ENCODE measurements at regions not wholly inside any gene's neighbourhood (a gene's known extent, or its start where the extent isn't known, plus 50 kb on each side); places are given as distances from the start of the nearest gene placed in this dataset.

GRCh38 chr13:60303166-60303565 lies 93.9 kb upstream of the TDRD3 start:
- Histone ChIP-seq H3K27me3 (ENCODE audit: insufficient read depth, low read depth, low read length) (no peaks in the 10 kb centered on the region), H3K9me2 (ENCODE audit: insufficient read depth, low read length) (no peaks in the 10 kb centered on the region), H3K27ac (ENCODE audit: low read length) (no peak overlapping the region), H3K4me2 (ENCODE audit: low read length) (no peak overlapping the region), H3K4me3 (ENCODE audit: low read length) (no peak overlapping the region), H3K9ac (ENCODE audit: low read length) (no peak overlapping the region), H3F3A (ENCODE audit: insufficient read depth, low read length, poor library complexity, severe bottlenecking) (no peaks in the 10 kb centered on the region), H2AFZ (ENCODE audit: low read depth, low read length) (no peak overlapping the region), H3K36me3 (ENCODE audit: insufficient read depth, low read length) (no peaks in the 10 kb centered on the region), H3K79me2 (replicated peaks; ENCODE audit: insufficient read depth, low read length) (no peaks in the 10 kb centered on the region), H3K9me3 (ENCODE audit: low read length) (no peaks in the 10 kb centered on the region), H4K20me1 (ENCODE audit: insufficient read depth) (no peaks in the 10 kb centered on the region)
- TF ChIP-seq MXI1 (conservative IDR thresholded peaks at IDR 0.05; ENCODE audit: poor library complexity, severe bottlenecking) (no peak), RAD21 (conservative IDR thresholded peaks at IDR 0.05) (no peak), REST (IDR thresholded peaks at IDR 0.05; ENCODE audit: borderline replicate concordance) (no peak), EZH2 (IDR thresholded peaks at IDR 0.05; ENCODE audit: borderline replicate concordance, insufficient read depth, low read length, poor library complexity, severe bottlenecking) (no peak), EP300 (conservative IDR thresholded peaks at IDR 0.05; ENCODE audit: poor library complexity, severe bottlenecking) (no peak), SMC3 (conservative IDR thresholded peaks at IDR 0.05; ENCODE audit: poor library complexity) (no peak), TAF1 (IDR thresholded peaks at IDR 0.05; ENCODE audit: low read depth) (no peak), CTCF (IDR thresholded peaks at IDR 0.05; ENCODE audit: poor library complexity, severe bottlenecking) (no peak), POLR2AphosphoS5 (IDR thresholded peaks at IDR 0.05) (no peak)

- Histone ChIP-seq H4K20me1 (ENCODE audit: insufficient read depth) (no peaks in the 10 kb centered on the region), H3K79me2 (replicated peaks; ENCODE audit: insufficient read depth, low read length) (no peaks in the 10 kb centered on the region), H3K9ac (ENCODE audit: low read length) (no peak overlapping the region), H3K27ac (ENCODE audit: low read length) (no peak overlapping the region), H2AFZ (ENCODE audit: low read depth, low read length) (no peak overlapping the region), H3K4me3 (ENCODE audit: low read length) (no peak overlapping the region), H3K27me3 (ENCODE audit: insufficient read depth, low read depth, low read length) (no peaks in the 10 kb centered on the region), H3K9me2 (ENCODE audit: insufficient read depth, low read length) (no peaks in the 10 kb centered on the region), H3K36me3 (ENCODE audit: insufficient read depth, low read length) (no peaks in the 10 kb centered on the region), H3K4me2 (ENCODE audit: low read length) (no peak overlapping the region), H3K9me3 (ENCODE audit: low read length) (no peaks in the 10 kb centered on the region), H3F3A (ENCODE audit: insufficient read depth, low read length, poor library complexity, severe bottlenecking) (no peaks in the 10 kb centered on the region)
- no peak for TF ChIP-seq CTCF (IDR thresholded peaks at IDR 0.05; ENCODE audit: poor library complexity, severe bottlenecking)
- TF ChIP-seq EP300 (conservative IDR thresholded peaks at IDR 0.05; ENCODE audit: poor library complexity, severe bottlenecking), result no peak
- TF ChIP-seq POLR2AphosphoS5 (IDR thresholded peaks at IDR 0.05), result no peak
- no peak for TF ChIP-seq MXI1 (conservative IDR thresholded peaks at IDR 0.05; ENCODE audit: poor library complexity, severe bottlenecking)
- no peak for TF ChIP-seq REST (IDR thresholded peaks at IDR 0.05; ENCODE audit: borderline replicate concordance)
- TF ChIP-seq SMC3 (conservative IDR thresholded peaks at IDR 0.05; ENCODE audit: poor library complexity), result no peak
- TF ChIP-seq TAF1 (IDR thresholded peaks at IDR 0.05; ENCODE audit: low read depth), result no peak
- no peak for TF ChIP-seq EZH2 (IDR thresholded peaks at IDR 0.05; ENCODE audit: borderline replicate concordance, insufficient read depth, low read length, poor library complexity, severe bottlenecking)
- TF ChIP-seq RAD21 (conservative IDR thresholded peaks at IDR 0.05), result no peak
These were observed 85.5 kb upstream of the TDRD3 start for GRCh38 chr13:60311527-60311926.
